ENCODE measurements at regions not wholly inside any gene's neighbourhood (a gene's known extent, or its start where the extent isn't known, plus 50 kb on each side); places are given as distances from the start of the nearest gene placed in this dataset.

GRCh38 chr2:195543063-195543462 is 114.0 kb upstream of the SLC39A10 start:
- no peak overlapping the region for H3K4me3 ChIP-seq (ENCODE audit: low read depth, low read length)
- ChIA-PET CTCF (interaction anchor here (1.1 to 2.3 kb wide), 3 partner anchors 13 to 525 kb away, joined by 3 to 5 read pairs (median 5); partner anchors contain the start of gene DNAH7), POLR2A (no interaction called here)
- TF ChIP-seq CTCF (IDR thresholded peaks at IDR 0.05; ENCODE audit: insufficient read depth, low read length, missing control alignments): no peak
- DNase-seq (ENCODE audit: low read depth, low spot score): no peak

- ChIA-PET CTCF (interaction anchor here (1.1 kb wide), 1 partner anchor 526 kb away, joined by 3 read pairs; the partner anchor contains the start of gene DNAH7), POLR2A (no interaction called here)
- no peak for DNase-seq (ENCODE audit: low read depth, low spot score)
Observed at GRCh38 chr2:195542067-195542466, 115.0 kb upstream of the SLC39A10 start.

GRCh38 chr2:195538937-195539336 is 118.1 kb upstream of the SLC39A10 start:
- CTCF ChIA-PET: no interaction called here
- DNase-seq (ENCODE audit: low read depth, low spot score): no peak
- TF ChIP-seq CTCF (IDR thresholded peaks at IDR 0.05; ENCODE audit: insufficient read depth, low read length, missing control alignments): no peak
- POLR2A ChIA-PET: interaction anchor here (1.2 kb wide), 1 partner anchor 118 kb away, joined by 3 read pairs; the partner anchor contains the start of gene SLC39A10
- no peak overlapping the region for H3K4me3 ChIP-seq (ENCODE audit: low read depth, low read length)

More at GRCh38 chr2:195542067-195542466, 115.0 kb upstream of the SLC39A10 start:
- no peak for TF ChIP-seq CTCF (IDR thresholded peaks at IDR 0.05; ENCODE audit: insufficient read depth, low read length, missing control alignments)
- no peak overlapping the region for H3K4me3 ChIP-seq (ENCODE audit: low read depth, low read length)

GRCh38 chr2:195537811-195538210 is 119.2 kb upstream of the SLC39A10 start:
- no peak overlapping the region for H3K4me3 ChIP-seq (ENCODE audit: low read depth, low read length)
- no peak for DNase-seq (ENCODE audit: low read depth, low spot score)
- POLR2A ChIA-PET: no interaction called here
- CTCF ChIA-PET: interaction anchor here (1.3 kb wide), 1 partner anchor 119 kb away, joined by 3 read pairs; the partner anchor contains the start of gene SLC39A10
- no peak for TF ChIP-seq CTCF (IDR thresholded peaks at IDR 0.05; ENCODE audit: insufficient read depth, low read length, missing control alignments)

GRCh38 chr2:195536906-195537305 is 120.1 kb upstream of the SLC39A10 start:
- no peak for DNase-seq (ENCODE audit: low read depth, low spot score)
- ChIA-PET POLR2A (no interaction called here), CTCF (no interaction called here)
- TF ChIP-seq CTCF (IDR thresholded peaks at IDR 0.05; ENCODE audit: insufficient read depth, low read length, missing control alignments): no peak
- no peak overlapping the region for H3K4me3 ChIP-seq (ENCODE audit: low read depth, low read length)

GRCh38 chr2:195535911-195536522 is 121.0 kb upstream of the SLC39A10 start:
- CTCF ChIA-PET: interaction anchor here (1.2 to 3.4 kb wide), 2 partner anchors 10 to 55 kb away, joined by 3 to 21 read pairs; no protein-coding TSS in a partner anchor
- POLR2A ChIA-PET: interaction anchor here (0.9 kb wide), 1 partner anchor 8 kb away, joined by 4 read pairs; no protein-coding TSS in a partner anchor
- no peak for TF ChIP-seq CTCF (IDR thresholded peaks at IDR 0.05; ENCODE audit: insufficient read depth, low read length, missing control alignments)
- H3K4me3 ChIP-seq (ENCODE audit: low read depth, low read length): no peak overlapping the region
- DNase-seq (ENCODE audit: low read depth, low spot score): no peak

Data from AG04449 (cell line).